ENCODE measurements at regions not wholly inside any gene's neighbourhood (a gene's known extent, or its start where the extent isn't known, plus 50 kb on each side); places are given as distances from the start of the nearest gene placed in this dataset.
"Not testable (repeated sequence)": the region's sequence is repeated elsewhere in the genome, so short reads cannot be mapped to it uniquely, and the experiment has no call there.

DNA sequence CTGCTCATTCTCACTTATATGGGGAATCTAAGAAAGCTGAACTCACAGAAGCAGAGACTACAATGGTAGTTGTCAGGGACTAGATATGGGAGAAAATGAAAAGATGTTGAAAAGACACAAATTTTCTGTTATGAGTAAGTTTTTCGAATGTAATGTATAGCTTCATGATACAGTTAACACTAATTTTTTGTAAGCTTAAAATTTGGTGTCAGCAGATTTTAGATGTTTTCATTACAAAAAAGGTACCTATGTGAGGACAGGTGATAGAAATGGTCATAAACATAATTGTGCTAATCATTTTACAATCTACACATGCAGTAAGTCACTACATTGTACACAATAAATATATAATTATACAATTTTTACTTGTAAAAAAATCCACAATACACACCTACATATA lies 286.6 kb downstream of the ZNF33B start:
- no peak for ATAC-seq

DNA sequence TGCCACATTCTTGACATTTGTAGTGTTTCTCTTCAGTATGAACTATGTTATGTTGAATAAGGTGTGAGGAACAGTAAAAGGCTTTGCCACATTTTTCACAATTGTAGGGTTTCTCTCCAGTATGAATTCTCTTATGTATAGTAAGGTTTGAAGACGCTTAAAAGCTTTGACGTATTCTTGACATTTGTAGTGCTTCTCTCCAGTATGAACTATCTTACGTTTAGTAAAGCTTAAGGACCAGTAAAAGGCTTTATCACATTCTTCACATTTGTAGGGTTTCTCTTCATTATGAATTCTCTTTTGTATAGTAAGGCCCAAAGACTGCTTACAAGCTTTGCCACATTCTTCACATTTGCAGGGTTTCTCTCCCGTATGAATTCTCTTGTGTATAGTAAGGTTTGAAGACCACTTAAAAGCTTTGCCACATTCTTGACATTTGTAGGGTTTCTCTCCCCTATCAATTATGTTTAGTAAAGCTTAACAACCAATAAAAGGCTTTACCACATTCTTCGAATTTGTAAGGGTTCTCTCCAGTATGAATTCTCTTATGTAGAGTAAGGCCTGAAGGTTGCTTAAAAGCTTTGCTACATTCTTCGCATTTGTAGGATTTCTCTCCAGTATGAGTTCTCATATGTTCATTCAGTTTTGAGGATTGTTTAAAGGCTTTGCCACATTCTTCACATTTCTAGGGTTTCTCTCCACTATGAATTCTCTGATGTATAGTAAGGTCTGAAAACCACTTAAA lies 301.6 kb downstream of the ZNF33B start:
- not testable (repeated sequence) for ATAC-seq

DNA sequence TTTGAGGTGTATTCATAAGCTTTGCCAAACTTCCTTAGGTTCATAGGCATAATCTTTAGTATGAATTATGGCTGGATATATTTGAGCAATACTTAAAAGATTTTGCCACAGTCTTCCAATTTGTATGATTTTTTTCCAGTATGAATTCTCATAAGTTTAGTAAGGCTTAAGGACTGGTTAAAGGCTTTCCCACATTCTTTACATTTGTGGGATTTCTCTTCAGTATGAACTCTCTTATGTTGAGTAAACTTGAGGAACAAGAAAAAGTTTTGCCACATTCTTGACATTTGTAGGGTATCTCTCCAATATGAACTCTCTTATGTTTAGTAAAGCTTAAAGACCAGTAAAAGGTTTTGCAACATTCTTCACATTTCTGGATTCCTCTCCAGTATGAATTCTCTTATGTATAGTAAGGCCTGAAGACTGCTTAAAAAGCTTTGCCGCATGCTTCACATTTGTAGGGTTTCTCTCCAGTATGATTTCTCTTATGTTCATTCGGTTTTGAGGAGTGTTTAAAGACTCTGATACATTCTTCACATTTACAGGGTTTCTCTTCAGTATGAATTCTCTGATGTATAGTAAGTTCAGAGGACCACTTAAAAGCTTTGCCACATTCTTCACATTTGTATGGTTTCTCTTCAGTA lies 302.6 kb downstream of the ZNF33B start:
- ATAC-seq: not testable (repeated sequence)

DNA sequence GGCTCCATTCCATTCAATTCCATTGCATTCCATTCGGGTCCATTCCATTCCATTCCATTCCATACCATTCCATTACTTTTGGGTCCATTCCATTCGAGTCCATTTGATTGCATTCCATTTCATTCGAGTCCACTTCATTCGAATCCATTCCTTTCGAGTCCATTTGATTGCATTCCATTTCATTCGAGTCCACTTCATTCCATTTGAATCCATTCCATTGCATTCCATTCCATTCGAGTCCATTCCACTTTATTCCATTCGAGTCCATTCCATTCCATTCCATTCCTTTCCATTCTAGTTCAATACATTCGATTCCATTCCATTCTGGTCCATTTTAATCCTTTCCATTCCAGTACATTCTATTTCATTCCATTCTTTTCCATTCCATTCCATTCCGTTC lies 334.0 kb downstream of the ZNF33B start:
- ATAC-seq: no peak

DNA sequence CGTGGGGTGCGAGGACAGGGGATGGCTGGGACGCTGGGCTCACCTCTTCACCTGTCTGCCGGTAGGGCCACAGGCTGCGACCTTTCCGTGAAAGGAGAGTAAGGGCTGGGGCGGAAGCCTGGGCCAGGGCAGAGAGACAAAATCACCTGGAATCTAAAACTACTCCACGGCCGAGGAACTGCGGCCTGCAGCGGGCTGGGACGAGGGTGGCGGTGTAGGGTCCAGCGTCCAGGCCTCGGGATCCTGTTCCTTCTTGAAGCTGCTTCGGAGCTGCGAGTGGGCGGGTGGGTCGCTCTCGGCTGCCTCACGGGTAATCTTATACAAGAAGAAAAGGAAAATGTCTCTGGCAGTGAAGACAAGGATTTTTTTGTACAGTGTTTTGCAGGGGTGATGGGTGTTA lies 356.5 kb downstream of the ZNF33B start:
- ATAC-seq: not testable (repeated sequence)

DNA sequence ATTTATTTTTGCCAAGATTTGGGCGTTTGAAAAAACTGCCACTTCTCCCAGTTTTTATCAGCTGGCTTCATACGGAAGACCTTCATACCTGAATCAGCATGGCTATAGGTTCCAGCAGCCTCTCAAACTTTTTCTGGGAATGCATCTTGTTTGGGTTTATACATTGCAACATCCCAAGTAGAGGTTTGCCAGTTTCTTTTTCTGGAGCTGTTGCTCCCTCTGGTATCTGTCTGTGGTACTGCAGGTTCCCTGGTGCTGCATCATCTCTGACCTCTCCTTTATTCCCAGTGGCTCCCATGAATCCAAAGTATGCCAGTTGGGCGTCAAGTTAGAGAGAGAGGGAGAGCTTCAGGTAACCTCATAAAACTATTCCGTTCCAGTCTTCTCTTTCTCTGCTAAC lies 368.6 kb downstream of the ZNF33B start:
- not testable (repeated sequence) for ATAC-seq

DNA sequence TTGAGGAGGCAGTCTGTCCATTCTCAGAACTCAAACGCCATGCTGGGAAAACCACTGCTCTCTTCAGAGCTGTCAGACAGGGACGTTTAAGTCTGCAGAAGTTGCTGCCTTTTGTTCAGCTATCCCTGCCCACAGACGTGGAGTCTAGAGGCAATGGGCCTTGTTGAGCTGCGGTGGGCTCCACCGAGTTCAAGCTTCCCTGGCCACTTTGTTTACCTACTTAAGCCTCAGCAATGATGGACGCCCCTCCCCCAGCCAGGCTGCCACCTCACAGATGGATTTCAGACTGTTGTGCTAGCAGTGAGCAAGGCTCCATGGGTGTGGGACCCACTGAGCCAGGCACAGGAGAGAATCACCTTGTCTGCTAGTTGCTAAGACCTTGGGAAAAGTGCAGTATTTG lies 375.1 kb downstream of the ZNF33B start:
- not testable (repeated sequence) for ATAC-seq

DNA sequence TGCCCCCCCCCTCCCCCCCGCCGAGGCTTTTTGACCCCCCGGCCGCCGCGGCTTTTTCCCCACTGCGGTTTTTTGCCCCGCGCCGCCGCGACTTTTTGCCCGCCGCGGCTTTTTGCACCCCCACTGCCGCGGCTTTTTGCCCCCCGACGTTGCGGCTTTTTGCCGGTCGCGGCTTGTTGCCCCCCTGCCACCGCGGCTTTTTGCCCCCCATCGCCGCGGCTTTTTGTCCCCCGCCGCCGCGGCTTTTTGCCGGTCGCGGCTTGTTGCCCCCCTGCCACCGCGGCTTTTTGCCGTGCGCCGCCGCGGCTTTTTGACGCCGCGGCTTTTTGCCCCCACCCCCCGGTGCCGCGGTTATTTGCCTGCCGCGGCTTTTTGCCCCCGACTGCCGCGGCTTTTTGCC lies 395.4 kb downstream of the ZNF33B start:
- ATAC-seq: not testable (repeated sequence)

DNA sequence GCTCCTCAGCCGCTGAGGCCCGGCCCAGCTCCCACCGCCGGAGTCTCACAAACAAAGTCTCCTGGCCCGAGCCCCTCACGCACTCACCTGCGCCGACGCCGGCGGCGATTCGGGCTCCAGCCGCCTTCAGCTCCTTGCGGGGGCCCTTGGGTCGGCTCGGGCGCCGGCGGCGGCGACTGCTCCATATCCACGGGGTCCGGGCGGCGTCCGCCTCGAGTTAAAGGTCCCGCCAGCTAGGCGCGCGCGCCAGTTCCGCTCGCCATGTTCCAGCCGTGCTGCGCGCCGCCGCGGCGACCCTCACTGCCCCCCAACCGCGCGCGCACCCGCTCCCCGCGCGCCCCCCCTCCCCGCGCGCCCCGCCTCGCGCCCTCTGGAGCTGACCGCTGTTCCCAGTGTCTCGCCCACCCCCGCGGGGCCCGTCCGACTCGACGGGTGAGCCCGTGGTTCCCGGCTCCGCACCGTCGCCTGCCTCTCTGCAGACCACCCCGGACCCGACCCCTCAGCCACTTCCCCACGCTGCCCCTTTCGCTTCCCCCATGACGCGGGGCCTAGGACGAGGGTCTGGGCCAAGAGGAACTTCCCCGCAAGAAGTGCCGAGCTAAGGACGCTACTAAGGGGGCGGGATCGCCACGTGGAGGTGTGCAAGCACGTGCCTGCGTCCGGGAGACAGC lies 396.1 kb downstream of the ZNF33B start:
- ATAC-seq: no peak

DNA sequence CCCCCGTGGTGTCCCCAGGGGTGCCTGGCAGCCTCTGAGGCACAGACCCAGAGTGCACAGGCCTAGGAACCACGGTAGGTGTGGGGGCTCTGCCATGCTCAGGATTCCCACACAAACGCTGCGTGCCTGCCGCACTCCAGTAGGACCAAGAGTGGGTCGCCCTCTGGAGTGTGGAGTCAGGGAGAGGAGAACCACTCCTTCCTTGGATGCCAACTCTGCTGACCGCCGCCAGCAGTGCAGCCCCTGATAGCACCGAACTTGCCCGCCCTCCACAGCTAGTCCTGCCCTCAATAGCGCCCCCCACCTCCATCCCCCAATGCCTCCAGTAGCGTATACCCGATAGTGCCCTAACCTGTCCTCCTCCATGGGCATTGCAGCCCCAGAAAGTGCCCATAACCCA lies 402.0 kb downstream of the ZNF33B start:
- not testable (repeated sequence) for ATAC-seq

DNA sequence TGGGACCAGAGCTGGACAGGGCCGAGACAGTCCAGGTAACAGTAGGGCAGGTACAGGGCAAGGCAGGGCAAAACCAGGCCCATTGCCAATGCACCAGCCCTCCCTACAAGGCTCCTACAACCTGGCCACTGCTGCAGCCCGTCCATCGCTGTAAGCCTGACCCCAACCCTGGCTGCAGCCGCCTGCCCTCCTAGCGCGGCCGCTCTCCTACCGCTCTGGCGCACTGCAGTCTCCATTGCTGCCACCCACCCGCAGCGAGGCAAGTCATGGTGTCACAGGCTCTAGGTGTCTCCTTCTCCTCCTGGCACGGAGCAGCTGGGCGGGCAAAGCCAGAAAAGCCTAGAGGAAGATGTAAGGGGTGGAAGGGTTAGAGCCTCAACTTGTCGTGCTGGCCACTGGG lies 402.6 kb downstream of the ZNF33B start:
- not testable (repeated sequence) for ATAC-seq

DNA sequence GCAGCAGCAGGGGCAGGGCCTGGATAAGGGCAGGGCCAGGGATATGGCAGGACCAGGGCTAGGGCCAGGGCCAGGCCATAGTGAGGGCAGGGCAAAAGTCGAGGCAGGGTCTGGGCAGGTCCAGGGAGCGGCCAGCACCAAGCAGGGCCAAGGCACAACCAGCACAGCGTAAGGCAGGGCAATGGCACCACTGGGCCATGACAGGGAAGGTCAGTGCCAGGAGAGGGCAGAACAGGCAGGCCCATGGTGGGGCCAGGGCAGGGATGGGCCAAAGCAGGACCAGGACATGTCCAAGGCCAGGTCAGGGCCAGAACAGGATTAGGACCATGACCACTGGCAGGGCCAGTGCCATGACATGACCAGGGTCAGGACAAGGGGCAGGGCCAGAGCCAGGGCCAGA lies 403.1 kb downstream of the ZNF33B start:
- not testable (repeated sequence) for ATAC-seq

DNA sequence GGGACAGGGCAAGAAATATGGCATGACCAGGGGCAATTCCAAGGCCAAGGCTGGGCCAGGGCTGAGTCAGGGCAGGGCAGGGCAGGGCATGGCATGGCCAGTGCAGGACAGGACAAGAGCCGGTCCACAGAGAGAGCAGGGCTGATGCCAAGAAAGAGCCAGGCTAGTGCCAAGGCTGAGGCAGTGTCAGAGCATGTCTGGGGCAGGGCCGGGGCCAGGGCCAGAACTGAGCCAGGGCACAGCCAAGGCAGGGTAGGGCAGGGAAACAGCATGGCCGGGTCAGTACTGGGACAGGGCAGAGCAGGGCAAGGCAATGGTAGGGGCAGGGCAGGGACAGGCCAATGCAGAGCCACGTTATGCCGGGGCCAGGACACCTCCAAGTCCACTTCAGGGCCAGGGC lies 403.9 kb downstream of the ZNF33B start:
- not testable (repeated sequence) for ATAC-seq

DNA sequence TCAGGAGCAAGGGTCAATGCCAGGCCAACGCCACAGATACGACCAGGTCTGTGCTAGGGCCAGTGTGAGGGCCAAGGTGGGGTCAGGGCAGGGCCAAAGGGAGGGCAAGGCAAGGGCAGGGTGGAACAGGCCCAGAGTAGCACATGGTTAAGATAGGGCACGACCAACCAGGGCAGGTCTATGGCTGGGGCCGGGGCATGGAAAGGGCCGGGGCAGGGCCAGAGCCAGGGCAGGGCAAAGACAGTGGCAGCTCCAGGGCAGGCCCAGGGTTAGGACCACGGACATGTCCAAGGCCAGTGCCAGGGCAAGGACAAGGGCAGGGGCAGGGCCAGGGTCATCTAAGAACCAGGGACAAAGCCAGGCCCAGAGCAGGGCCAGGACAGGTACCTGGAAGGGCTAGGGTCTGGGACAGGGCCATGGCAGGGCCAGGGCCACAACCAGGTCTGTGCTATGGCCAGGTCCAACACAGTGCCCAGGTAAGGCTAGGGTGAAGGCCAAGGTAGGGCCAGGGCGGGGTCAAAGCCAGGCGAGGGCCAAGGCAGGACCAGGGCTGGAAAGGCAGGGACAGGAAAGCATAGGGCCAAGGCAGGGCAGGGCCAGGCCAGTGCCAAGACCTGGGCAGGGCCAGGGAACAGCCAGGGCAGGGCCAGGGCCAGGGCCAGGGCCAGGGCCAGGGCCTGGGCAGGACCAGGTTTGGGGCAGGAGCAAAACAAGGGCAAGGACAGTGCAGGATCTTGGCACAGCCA lies 404.7 kb downstream of the ZNF33B start:
- not testable (repeated sequence) for ATAC-seq

DNA sequence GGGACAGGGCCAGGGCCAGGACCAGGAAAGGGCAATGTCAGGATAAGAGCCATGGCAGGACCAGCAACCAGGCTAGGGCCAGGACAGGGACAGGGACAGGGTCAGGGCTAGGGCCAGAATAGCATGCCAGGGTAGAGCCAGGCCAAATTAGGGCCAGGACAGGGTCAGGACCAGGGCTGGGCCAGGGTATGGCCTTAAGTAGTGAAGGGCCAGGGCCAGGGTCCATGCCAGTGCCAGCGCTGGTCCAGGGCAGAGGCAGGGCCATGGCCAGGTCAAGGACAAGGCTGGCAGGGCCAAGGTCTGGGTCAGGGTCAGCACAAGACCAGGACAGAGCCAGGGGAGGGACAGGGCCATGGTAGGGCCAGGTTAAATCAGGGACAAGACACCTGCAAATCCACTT lies 405.4 kb downstream of the ZNF33B start:
- ATAC-seq: not testable (repeated sequence)

DNA sequence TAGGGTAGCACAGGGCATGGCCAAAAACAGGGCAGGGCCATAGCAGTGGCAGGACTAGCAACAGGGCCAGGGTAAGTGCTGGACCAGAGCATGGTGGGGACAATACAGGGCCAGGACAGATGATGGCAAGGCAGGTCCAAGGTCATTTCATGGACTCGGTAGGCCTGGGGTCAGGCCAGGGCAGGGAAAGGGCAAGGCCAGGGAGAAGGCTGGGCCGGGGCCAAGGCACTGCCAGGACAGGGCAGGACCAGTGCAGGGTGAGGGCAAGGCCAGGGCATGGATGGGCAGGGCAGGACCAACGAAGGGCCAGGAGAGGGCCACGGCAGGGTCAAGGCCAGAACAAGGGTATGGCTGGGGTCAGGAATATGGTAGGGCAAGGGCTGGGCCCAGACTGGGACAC lies 407.6 kb downstream of the ZNF33B start:
- ATAC-seq: not testable (repeated sequence)

DNA sequence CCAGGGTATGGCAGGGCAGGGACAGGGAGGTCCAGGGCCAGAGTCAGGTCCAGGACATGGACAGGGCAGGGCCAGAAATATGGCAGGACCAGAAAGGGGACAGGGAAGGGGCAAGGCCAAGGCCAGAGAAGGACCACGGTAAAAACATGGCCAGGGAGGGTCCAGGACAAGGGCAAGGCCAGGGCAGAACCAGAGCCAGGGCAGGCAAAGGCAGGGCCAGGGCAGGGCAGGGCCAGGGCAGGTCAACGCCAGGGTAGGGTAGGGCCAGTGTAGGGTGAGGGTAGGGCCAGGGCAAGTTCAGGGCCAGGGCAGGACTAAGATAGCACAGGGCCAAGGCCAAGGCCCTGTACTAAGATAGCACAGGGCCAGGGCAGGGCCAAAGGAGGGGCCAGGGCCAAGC lies 408.3 kb downstream of the ZNF33B start:
- not testable (repeated sequence) for ATAC-seq

DNA sequence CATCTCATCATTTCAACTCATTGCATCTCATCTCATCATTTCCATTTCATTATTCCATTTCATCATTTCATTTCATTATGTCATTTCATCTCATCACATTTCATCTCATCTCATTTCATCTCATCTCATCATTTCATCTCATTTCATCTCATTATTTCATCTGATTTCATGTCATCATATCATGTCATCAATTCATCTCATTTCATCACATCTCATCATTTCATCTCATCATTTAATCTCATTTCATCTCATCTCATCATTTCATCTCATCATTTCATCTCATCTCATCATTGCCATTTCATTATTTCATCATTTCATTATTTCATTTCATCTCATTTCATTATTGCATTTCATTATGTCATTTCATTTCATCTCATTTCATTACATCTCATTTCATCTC lies 410.5 kb downstream of the ZNF33B start:
- not testable (repeated sequence) for ATAC-seq

DNA sequence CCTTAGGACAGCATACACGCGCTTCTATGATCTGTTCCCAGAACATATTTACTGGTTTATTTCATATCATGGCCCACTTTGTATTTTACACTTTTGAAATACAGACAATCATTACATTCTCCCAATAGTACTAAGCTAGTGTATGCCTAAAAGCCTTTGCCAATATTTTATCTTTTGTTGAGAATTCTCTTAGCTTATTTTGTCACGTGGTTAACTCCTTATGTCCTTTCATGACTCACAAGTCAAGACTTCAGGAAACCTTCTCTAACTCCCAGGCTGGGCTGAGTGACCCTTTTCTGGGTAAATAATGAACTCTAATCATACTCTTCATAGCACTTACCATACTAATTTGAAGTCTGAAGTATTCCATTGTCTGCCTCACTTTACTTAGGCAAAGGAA lies 444.8 kb downstream of the ZNF33B start:
- not testable (repeated sequence) for ATAC-seq

DNA sequence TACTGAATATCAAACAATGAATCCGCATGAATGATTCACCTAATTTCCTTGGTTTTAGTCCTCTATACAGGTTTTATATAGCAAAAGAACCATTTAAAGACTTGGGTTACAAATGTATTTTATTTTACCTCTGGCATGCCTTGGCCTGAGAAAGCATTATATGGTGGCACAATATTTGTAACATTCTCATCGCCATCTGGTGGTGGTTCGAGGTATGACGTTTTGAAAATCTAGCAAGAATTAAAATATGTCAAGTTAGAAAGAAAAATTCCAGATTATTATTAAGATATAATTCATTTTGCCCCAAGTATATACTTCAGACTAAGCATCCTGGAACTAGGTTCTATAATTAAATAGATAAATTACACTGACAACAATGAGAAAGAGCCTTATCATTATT lies 445.9 kb downstream of the ZNF33B start:
- ATAC-seq: not testable (repeated sequence)

DNA sequence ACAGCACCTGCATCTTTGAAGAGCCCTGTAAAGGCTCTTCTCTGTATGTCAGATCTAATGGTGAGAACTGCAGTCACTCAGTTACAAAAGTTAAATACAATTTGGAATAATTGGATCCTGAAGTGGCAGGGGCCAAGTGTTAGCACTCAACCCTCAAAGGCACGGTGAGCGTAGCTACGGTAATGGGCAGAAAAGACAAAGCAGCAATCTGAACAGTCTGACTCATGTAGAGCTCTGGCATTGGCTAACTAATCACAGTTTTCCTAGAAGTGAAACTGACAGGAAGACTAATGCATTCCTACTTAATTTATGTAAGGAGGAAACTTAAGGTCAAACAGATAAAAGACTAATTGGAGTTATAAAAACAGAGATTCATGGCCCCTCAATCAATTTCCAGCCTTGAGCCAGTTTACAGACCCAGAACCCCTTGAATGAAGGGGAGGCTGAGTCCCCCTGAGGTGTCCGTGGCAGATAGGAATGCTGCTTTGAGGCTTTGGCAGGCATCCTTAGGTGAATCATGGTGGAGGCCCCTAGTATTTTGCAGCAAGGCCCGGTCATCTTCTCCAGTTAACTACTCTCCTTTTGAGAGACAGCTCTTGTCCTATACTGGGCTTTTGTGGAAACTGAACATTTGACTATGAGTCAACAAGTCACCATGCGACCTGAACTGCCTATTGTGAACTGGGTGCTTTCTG lies 450.7 kb downstream of the ZNF33B start:
- ATAC-seq: not testable (repeated sequence)
